ENCODE measurements at regions not wholly inside any gene's neighbourhood (a gene's known extent, or its start where the extent isn't known, plus 50 kb on each side); places are given as distances from the start of the nearest gene placed in this dataset.

DNA sequence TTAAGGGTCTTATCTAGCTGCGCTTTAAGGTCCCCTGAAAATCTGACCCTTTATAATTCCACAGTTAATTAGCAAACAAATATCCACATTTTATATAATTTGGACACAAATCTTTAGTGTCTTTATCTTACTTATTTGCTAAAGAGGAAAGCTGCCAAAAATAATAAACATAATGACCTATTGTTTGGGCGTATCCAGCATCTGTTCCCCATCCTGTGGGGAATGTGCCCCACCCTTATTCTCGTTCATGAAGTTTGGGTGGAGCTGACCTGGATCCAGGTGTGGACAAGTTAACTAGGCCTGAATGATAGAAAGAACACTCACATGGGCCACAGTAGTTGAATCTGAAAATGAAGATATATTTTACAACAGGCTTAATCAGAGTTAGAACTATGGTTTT lies 218.3 kb downstream of the CRPPA start:
- TF ChIP-seq, protein P1, sequence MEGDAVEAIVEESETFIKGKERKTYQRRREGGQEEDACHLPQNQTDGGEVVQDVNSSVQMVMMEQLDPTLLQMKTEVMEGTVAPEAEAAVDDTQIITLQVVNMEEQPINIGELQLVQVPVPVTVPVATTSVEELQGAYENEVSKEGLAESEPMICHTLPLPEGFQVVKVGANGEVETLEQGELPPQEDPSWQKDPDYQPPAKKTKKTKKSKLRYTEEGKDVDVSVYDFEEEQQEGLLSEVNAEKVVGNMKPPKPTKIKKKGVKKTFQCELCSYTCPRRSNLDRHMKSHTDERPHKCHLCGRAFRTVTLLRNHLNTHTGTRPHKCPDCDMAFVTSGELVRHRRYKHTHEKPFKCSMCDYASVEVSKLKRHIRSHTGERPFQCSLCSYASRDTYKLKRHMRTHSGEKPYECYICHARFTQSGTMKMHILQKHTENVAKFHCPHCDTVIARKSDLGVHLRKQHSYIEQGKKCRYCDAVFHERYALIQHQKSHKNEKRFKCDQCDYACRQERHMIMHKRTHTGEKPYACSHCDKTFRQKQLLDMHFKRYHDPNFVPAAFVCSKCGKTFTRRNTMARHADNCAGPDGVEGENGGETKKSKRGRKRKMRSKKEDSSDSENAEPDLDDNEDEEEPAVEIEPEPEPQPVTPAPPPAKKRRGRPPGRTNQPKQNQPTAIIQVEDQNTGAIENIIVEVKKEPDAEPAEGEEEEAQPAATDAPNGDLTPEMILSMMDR (conservative IDR thresholded peaks at IDR 0.05; ENCODE audit: low read depth, low read length): no peak
- TF ChIP-seq EZH2 (IDR thresholded peaks at IDR 0.05; ENCODE audit: borderline replicate concordance, low read depth, low read length, poor library complexity, severe bottlenecking): no peak

All from A673 (cell line).